HG02759 (cell line): ENCODE measurements at regions not wholly inside any gene's neighbourhood (a gene's known extent, or its start where the extent isn't known, plus 50 kb on each side); places are given as distances from the start of the nearest gene placed in this dataset.
"Not testable (repeated sequence)": the region's sequence is repeated elsewhere in the genome, so short reads cannot be mapped to it uniquely, and the experiment has no call there.

Experiments used
- ATAC-seq: cut with Tn5 transposase; IDR thresholded peaks from one replicate; pipeline ENCODE4 v1.9.1; 2021; ENCODE audit warnings: mild to moderate bottlenecking, moderate library complexity; ENCODE audit not compliant: unreplicated experiment

DNA sequence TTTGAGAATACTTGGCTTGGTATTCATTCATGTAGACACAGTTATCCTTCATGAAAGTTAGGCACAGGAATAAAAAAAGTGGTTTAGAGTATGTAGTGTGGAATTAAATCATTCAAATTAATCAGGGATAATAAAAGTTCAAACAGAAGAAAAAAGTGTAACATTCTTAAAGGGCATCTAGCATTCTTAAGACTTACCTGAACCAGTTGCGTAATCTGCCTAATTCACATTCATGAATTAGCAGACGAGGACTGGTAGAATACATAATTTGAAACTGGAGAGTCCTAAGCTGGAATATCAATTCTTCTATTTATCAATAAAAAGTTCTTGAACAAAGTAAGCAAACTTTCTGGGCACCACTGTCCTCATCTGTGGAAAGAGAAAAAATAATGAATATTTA lies 157.0 kb upstream of the DEPDC1 start:
- no peak for ATAC-seq

DNA sequence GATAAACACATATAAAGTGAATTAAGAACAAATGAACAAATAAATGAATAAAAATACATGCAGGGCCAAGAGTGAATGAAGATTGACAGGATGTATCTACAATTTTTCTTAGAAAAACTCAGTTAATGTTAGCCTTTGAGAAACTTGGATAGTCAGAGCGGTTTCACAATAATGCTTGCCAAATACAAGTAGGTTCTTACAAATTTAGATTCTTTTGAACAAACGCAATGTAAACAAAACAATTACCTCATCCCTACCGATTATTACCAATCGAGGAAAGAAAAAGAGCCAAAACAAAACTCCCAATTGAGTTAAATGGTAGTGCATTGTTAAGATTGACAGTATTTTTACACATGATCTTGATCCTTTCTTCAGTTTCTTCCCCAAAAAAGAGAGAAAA lies 176.9 kb upstream of the DEPDC1 start:
- ATAC-seq = no peak

DNA sequence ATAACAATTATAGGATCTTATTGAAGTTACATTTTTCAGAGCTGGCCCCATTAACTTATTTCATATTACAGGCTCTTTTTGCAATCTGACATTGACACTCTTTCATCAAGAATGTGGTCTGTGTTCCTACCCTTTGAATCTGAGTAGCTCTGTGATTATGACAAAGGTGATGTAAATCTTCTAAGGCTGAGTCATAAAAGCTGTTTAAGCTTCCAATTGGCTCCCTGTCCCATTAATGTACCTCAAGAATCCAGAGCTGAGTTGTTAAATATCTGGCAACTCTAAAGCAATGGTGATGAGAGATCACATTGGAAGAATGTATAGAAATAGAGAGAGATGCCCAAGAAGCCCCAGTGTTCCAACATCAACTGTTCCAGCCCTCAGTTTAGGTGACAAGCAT lies 178.5 kb upstream of the DEPDC1 start:
- no peak for ATAC-seq

- ATAC-seq = no peak
Measured at GRCh38 chr1:68677684-68678351, 180.9 kb upstream of the DEPDC1 start.

- ATAC-seq = no peak
Measured at GRCh38 chr1:68696221-68696620, 199.3 kb upstream of the DEPDC1 start.

DNA sequence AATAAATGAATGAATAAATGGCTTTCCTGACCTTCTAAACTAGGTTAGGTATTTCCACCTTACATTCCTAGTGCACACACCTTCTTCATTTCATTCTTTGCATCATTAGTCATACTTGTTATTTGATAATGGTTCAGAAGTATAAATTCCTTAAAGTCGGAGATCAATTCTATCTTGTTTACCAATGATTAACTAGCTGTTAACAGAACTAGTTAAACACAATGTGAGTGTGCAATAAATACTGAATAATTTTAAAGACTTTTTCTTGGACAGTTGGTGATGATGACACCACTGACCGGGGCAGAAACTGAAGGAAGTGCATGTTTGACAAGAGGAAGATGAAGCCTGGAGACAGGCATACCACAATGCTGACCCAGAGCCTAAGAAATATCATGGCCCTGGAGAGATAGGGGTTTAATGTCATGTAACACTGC lies 207.1 kb upstream of the DEPDC1 start:
- no peak for ATAC-seq

DNA sequence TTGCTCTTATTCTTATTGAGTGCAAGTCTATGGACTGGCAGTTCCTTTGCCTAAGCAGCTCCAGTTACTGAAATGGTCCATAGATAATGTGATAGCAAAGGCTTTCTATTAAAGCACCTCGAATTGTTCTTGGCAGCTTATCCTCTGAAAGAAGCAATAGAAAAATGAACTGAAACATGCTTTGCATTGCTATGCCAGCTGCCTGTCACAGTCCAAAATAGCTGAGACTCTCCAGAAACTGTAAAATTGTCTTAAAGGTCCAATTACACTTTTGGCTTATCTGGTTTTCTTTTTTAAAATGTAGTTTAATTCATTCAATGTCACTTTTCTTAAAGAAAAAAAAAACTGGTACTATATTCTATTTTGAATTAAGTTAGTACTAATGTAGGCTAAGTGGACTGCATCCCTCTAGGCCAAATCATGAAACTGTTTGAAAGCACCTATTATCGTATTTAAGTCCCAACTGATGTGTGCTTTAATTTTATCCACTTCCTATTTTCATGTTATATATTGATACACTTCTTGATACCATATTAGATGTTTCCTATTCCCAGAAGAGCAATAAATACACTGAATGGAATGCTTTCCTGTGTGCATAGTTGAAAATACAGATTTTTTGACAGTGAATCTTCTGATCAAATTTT lies 208.0 kb upstream of the DEPDC1 start:
- no peak for ATAC-seq

DNA sequence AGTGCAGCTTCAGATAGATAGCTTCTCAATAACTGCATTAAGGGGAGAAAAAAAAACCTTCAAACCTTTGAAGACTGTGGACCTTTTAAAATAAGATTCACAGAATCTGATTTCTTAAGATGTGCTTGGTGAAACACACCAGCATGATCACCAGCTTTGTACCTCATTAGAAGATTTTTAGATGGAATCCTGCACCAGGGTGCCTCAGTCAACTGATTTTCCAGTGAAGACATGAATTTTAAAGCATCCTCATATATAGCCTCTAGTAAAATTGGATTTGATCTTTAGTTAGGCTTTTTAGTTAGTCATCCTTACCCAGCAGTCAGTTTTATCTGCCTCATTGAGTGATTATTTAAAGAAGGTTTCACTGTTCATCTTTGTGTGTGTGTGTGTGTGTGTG lies 208.6 kb upstream of the DEPDC1 start:
- ATAC-seq = no peak

DNA sequence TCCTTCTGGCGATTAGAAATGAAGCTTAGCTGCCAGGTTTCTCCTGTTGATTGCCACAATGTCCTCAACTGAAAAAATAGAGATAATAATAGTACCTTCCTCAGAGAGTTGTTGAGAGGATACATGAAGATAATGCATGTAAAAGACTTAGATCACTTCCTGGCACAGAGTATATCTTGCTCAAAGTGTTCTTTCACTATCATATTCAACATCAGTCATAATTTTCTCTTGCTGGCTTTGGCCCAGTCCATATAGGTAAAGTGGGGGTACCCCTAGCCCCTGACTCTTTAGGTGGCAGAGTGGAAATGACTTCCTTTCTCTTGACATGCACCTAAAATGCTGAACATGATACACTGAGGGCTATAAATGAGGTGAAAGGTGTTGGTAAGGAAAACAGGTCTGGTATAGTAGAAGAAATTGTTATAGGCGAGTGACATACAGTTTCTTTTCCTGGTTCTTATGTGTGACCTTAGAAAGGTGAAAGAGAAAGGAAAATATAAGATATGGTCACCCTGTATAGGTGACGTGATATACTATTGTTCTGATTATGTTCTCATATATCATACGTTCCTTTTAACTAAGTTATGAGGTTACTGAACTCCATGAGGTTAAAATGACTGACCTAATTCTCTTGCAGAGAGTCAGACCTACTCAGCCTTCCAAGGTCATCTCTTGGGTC lies 209.9 kb upstream of the DEPDC1 start:
- ATAC-seq = no peak

DNA sequence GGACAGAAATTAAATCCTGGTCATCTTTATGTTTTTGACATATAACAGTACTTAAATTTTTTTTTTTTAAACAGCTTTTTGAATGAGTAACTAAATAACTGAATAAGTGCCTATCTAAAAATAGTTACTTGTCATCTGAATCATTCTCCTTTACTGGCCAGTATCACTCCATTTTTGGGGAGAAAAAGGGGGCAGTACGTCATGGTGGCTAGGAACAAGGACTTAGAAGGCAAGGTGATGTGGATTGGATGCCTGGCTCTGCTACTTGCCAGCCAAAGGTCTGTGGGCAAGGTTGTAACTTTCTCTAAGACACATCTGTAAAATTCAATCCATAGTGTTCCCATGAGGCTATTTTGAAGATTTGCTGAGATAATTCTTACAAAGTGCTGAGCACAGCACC lies 220.4 kb upstream of the DEPDC1 start:
- ATAC-seq = no peak

DNA sequence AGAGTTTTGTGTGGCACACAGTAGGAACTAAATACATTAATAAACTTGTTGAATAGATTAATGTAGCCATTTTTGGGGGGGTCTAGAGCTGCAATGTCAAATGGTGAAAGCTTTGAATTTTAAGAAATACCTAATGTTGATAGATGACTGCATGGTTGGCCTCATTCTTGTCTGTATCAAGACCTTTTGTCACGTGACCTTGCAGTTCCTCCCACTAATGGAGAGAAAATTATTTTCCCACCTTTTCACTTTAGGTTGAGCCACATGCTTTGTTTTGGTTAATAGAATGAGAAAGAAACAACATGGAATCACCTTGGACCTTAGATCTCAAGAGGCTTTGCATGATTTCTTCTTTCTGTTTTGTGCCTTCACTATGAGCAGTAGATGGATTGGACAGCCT lies 223.6 kb upstream of the DEPDC1 start:
- no peak for ATAC-seq

DNA sequence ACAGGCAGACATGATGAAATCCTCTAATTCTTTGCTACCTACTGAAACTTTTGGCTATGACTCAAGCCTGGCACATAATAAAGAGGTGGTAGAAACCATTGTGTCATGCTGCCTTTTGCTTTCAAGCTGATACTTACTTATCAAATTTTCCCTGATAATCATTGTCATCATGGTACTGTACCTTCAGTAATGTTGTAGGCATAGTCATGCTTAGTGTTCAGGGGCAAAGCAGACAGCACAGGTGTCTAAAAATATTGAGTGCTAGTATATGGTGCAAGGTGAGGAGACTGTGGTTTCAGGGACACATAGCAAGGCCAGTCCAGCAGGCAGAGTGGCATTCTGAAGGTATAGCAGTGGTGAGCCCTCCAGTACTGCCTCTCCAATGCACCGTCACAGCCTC lies 226.9 kb upstream of the DEPDC1 start:
- no peak for ATAC-seq

DNA sequence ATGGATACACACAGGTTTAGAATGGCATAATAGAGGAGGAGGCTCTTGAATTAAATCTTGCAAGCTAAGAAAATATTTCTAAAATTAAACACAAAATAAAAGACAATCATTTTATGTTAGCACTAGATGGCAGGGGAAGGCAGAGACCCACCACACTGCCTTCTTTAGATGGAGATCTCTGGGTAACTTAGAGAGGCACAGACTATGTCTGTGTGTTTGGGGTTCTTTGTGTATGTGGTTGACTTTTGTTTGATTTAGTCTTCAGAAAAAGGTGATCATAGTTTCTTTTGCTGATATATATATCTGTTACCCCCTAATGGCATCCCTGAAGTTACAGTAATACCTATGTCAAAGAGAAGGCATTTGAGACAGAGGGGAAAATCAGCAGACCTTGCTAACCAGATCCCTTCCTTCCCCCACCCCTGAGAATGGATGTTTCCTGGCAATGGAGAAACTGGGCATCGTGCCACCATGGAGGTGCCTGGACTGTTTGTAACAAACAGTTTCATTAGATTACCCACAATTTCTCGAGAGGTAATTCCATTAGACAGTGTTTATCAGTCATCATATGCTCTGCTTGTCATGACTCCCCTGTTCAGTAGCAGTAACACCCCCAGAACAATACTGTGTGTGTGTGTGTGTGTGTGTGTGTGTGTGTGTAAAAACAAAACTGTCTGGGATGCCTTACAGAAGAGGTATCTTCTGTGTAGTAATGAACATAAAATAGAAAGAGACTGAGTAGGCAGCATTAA lies 228.3 kb upstream of the DEPDC1 start:
- no peak for ATAC-seq

DNA sequence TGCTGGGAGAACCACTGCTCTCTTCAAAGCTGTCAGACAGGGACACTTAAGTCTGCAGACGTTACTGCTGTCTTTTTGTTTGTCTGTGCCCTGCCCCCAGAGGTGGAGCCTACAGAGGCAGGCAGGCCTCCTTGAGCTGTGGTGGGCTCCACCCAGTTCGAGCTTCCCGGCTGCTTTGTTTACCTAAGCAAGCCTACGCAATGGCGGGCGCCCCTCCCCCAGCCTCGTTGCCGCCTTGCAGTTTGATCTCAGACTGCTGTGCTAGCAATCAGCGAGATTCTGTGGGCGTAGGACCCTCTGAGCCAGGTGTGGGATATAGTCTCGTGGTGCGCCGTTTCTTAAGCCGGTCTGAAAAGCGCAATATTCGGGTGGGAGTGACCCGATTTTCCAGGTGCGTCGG lies 242.6 kb upstream of the DEPDC1 start:
- not testable (repeated sequence) for ATAC-seq

- ATAC-seq = no peak
Measured at GRCh38 chr1:68745011-68745410, 248.1 kb upstream of the DEPDC1 start.

- no peak for ATAC-seq
Measured at GRCh38 chr1:68745451-68745850, 248.6 kb upstream of the DEPDC1 start.

GRCh38 chr1:68746378-68746777 lies 249.5 kb upstream of the DEPDC1 start:
- no peak for ATAC-seq

DNA sequence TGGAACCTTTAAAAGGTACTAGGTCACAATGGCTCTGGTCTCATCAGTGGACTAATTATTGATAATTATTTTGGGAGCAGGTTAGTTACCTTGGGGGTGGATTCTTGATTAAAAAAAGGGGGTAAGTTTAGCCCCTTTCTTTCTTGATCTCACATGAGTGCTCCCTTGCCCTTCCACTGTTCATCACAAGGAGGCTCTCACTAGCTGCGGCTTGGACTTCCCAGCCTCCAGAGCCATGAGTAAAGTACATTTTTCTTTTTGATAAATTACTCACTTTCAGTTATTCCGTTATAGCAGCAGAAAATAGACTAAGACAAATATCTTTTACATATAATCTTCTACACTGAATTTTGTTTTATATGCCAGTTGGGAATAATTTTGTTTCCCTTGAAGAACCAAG lies 254.8 kb upstream of the DEPDC1 start:
- no peak for ATAC-seq

- ATAC-seq = no peak
Measured at GRCh38 chr1:68758666-68759209, 261.9 kb upstream of the DEPDC1 start.

DNA sequence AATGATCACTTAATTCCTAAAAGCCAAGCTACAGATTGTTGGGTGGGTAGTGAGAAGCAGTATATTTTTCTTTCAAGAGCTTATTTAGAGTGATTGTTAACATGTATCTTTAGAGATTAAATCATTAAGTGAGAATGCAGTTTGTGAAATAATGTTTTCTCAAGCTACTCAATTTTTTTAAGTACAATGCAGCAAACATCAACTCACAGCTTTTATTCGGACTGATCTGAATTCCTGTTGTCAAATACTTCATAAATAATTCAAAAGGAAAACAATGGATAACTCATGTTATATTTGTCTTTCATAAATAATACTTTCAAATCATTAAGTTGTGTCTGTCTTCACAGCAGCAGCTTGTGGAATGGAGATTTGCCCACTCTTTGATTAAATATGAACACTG lies 271.1 kb upstream of the DEPDC1 start:
- ATAC-seq = no peak

DNA sequence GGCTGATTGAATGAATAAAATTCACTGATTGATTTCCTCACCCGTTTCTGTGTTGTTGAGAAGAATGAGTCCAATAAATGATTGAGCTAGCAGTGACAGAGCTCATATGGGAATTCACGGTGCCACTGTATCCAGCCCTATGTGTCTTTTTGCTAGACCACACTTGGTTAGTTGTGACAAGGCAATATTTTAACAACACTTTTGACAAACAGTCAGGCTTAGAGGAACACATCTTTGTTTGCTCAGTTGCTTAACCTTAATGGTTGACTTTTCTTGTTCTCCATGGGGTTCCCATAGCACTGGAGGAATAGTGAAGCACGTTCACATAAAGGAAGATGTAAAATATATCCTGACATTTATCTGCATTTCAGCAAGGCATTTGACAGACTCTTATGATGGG lies 273.9 kb upstream of the DEPDC1 start:
- no peak for ATAC-seq
